ENCODE measurements at regions not wholly inside any gene's neighbourhood (a gene's known extent, or its start where the extent isn't known, plus 50 kb on each side); places are given as distances from the start of the nearest gene placed in this dataset.
"Not testable (repeated sequence)": the region's sequence is repeated elsewhere in the genome, so short reads cannot be mapped to it uniquely, and the experiment has no call there.

DNA sequence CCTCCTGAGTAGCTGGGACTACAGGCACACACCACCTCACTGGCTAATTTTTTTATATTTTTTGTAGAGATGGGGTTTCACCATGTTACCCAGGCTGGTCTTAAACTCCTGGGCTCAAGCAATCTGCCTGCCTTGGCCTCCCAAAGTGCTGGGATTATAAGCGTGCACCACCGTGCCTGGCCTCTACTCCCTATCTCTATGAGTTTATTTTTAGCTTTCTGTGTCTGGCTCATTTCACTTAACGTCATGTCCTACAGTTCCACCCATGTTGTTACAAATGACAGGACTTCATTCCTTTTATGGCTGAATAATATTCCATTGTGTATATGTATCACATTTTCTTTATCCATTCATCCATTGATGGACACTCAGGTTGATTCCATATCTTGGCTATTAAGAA is 164.2 kb upstream of the ZNF648 start:
- not testable (repeated sequence) for DNase-seq

DNA sequence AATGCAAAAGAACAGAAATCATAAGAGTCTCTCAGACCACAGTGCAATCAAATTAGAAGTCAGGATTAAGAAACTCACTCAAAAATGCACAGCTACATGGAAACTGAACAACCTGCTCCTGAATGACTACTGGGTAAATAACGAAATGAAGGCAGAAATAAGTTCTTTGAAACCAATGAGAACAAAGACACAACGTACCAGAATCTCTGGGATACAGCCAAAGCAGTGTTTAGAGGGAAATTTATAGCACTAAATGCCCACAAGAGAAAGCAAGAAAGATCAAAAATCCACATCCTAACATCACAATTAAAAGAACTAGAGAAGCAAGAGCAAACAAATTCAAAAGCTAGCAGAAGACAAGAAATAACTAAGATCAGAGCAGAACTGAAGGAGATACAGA is 160.5 kb upstream of the ZNF648 start:
- DNase-seq: not testable (repeated sequence)

DNA sequence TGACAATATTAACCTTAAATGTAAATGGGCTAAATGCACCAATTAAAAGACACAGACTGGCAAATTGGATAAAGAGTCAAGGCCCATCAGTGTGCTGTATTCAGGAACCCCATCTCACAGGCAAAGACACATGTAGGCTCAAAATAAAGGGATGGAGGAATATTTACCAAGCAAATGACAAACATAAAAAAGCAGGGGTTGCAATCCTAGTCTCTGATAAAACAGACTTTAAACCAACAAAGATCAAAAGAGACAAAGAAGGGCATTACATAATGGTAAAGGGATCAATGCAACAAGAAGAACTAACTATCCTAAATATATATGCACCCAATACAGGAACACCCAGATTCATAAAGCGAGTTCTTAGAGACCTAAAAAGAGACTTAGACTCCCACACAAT is 159.9 kb upstream of the ZNF648 start:
- DNase-seq: not testable (repeated sequence)

DNA sequence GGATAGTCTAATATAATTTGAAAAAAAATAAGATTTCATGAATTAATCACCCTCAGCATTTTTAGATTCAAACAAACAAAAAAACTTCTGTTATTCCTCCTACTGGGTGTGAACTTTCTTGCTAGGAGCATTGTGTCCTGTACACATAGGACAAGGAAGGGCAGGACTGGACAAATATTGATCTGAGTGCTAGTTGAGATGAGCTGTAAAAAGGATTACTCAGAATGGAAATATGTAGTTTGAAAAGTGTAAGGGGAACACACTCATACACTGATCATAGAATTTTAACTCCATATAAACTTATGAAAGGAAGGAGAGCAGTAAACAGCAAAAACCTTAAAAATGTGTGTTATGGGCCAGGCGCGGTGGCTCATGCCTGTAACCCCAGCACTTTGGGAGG is 156.5 kb upstream of the ZNF648 start:
- no peak for DNase-seq

DNA sequence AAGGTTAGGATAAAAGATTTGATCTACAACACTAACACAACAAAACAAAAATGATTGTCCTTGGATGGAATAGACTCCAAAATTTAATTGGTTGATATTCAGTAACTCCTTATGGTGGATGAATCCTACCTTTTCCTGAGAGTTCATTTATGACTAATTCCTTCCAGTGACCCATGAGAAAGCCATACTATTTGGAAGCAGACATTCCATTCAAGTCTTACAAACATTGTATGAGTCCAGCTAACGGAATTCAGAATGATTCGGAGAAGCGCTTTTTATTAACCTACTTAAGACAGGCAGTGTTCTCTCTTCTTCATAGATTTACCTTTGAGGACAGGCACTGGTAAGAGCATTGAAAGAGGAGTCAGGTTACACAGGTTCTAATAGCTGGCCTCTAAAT is 155.6 kb upstream of the ZNF648 start:
- DNase-seq: no peak

DNA sequence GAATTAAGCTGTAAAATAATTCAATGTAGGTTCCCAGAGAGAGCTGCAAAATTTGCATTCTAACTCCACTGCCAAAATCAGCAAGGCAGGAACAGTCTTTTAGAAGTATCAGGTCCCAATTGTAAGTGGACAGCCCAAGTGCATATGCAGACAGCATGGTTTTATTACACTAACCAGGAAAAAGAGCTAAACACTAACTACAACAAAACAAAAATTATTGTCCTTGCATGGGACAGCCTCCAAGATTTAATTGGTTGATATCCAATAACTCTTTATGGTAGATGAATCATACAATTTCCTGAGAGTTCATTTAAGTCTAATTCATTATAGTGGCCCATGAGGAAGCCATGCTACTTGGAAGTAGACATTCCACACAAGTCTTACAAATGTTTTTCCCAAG is 154.3 kb upstream of the ZNF648 start:
- no peak for DNase-seq

DNA sequence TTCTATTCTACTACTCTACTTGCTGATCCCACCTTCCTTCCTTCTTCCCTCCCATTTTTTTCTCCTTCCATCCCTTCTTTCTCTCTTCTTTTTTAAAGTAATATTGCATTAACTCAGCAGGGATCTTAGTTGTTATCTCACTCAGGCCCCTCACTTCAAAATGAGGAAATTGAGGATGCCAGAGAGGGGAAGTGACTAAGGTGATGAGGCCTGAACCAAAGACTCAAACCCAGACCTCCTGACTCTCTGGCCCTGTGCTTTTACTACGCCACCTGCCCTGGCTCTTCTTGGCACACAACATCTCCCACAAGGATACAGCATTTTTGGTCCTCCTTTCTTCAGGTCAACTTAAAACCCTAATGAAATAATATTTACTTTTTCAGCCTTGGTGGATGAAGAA is 151.7 kb upstream of the ZNF648 start:
- DNase-seq: no peak

DNA sequence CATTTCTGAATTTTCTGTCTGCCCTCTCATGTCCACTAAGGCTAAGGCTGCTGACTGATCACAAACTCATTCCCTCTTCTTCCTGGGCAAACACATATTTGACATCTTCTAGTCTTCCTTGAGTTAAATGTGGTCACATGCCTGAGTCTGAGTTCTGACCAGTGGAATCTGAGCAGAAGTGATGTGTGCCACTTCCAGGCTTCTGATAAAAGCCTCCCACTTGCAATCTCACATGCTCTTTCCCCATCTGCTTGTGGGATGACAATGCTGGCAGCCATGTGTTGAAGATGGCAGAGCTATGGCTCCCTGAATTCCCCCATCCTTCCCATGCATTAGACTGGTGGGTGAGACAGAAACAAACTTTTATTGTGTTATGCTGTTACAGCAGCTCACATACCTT is 149.9 kb upstream of the ZNF648 start:
- DNase-seq: no peak

DNA sequence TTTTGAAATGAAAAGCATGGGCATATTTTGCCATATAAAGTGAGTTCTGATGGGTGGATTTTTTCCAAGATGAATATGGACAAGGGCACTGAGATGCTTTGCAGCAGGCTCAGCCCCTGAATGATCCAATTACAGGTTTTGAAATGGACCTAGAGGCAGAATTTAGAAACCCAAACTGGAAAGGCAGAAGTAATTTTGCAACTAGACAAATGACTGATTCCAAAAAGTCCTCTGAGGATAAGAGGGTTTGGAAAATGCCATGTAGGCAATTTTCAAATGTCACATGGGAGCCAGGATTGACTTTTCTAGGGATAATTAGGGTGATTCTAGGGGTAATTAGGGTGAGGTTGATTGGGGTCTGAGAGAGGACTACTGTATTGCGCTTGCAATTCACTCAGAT is 148.9 kb upstream of the ZNF648 start:
- DNase-seq: no peak

DNA sequence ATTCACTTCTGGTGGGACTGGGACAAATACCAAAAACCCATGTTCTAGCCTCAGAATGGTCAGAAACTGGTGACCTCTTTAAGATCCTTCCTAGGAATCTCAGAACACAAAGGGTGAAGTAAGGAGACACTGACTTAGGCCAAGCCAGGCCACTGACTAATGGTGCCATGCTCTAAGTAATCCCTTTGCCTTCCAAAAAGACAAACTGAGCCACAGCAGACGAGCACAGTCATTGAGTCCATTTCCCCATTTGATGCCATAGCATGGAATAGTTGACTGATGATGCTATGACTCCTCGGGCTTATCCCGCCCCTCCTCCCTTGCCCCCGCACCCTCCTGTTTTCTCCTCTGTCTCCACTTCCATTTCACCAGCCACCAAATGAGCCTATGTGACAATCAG is 145.8 kb upstream of the ZNF648 start:
- no peak for DNase-seq

DNA sequence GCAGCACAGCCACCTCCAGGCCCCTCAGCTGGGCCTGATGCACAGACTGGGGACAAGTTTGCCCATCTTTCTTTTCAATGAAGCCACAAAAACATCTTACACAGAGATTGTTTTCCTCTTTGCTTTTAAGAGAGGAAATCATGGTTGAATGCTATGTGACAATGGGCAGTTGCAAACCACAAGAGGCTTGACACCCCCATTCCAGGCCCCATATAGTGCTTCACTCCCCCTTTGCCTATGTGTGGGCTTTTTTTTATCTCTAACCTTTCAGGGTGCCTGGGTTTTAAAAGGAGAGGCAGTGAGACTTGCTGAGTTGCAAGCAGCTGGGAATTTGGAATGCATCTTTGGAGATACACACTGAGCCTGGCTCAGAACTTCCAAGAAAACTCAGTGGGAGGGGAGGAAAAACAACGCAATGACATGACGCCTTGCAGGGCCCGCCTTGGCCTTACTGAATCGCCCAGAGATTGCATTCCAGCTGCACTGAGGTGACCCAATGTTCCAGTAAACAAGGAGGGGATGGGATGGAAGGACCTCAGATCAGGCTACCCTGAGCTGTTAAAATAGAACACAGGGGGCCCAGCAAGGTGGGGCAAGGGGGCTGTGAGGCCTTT is 145.2 kb upstream of the ZNF648 start:
- no peak for DNase-seq

DNA sequence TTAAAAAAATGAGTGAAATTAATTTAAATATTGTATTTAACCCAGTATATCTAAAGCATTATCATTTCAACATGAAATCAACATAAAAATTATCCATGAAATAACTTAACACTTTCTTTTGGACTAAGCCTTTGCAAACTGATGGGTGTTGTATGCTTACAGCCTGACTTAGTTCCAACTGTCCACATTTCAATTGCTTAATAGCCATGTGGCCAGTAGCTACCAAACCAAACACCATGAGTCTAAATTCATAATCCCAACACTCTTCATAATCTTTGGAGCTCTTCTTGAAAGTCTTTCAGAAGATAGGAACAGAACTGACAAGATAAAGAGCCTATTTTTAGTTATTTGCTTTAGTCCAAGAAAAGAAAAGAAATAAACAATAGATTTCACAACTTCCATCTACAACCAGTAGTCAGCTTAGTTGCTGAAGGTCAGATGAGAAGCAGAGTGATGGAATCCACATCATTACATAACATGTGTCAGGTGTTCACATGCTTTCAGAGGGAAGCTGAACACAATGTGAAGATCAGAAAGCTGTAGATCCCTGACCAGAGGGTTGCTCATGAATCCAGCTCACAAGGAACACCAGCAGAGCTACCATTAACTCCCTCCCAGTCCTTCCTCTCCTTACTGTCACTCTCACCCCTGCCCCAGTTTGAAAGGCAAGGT is 144.0 kb upstream of the ZNF648 start:
- no peak for DNase-seq

DNA sequence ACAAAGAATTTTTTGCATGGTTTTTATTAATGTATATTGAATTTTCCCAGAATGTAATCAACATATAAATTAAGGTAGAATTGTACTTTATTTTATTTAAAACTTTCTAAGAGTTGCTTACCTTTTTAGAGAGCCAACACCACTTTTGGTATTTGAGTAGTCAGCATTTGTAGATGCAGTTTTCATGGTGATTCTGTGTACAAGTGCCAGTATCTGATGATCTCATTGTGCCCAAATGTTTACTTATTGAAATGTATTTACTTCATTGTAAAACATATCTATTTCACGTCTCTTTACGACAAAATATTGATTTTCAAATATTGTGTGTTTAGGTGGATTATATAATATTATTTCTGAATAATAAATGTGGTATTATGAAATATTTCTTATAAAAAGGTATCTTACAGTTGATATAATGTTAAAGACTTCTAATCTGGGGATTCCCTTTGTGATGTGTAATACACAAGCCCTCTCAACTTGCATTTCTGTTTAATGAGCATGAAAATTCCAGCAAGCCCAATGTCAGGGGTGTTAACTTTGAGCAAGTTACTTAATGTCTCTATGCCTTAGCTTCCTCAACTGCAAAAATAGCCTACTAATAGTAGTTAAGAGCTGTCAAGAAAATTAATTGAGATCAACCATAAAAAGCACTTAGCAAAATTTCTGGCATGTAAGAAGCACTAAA is 141.8 kb upstream of the ZNF648 start:
- DNase-seq: no peak

DNA sequence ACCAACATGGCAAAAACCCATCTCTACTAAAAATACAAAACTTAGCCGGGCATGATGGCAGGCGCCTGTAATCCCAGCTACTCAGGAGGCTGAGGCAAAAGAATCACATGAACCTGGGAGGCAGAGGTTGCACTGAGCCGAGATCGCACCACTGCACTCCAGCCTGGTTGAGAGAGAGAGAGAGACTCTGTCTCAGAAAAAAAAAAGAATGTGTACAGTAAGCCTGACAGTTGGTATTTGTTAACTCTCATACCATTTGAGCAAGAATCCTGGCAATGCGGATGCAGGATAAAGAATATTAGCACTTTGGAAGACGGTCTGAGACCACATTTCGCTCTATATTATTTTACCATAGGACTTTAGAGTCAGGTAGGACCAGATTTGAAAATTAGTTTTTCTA is 140.0 kb upstream of the ZNF648 start:
- not testable (repeated sequence) for DNase-seq

DNA sequence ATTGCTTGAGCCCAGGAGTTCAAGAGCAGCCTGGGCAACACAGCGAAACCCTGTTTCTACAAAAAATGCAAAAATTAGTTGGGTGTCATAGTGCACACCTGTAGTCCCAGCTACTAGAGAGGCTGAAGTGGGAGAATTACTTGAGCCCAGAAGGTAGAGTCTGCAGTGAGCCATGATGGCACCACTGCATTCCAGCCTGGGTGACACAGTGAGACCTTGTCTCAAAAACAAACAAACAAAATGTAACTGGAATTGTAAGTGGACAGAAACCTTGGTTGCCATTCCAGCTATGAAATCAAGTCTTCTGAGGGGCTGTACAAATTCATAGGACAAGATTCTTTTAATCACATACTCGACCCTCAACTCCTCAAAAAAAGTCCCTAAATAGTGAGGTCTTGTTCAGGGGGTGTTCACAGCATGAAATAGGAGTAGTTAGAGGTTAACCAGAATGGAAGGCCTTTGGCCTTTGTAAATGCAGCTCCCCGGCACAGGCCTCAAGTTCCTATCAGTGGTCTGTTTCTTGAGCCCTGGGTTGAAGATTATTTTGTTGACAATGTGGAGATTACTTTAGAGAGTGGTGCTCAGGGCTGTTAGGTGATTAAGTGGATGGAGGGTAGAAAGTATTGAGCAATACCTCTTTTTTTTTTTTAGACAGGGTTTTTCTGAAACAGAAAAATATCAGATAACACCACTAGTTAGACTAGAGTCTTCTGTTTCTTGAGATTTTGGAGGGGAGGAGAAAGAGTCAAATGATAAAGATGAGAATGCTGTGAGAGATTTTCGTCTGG is 138.7 kb upstream of the ZNF648 start:
- DNase-seq: no peak

DNA sequence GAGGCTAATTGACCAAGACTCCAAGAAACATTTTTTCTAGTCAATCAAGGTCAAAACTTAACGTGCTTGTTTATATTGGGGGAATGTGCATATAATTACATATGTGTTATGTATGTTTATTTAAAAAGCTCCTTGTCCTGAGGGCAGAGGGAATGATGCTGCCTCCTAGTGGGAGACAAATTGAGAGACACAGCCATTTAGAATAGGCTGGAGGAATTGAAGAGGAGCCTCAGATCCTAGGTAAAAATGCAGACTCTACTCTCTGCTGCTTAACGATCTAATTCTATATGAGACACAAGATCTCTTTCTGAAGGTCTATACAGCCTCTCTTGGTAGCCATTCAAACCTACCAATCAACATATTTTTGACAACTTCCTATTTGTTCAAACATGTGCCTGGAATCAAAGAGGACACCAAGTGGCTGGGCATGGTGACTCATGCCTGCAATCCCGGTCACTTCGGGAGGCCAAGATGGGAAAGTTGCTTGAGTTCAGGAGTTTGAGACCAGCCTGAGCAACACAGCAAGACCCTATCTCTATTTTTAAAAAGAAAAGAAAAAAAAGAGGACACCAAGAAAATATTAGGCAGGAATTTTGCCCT is 136.6 kb upstream of the ZNF648 start:
- no peak for DNase-seq

DNA sequence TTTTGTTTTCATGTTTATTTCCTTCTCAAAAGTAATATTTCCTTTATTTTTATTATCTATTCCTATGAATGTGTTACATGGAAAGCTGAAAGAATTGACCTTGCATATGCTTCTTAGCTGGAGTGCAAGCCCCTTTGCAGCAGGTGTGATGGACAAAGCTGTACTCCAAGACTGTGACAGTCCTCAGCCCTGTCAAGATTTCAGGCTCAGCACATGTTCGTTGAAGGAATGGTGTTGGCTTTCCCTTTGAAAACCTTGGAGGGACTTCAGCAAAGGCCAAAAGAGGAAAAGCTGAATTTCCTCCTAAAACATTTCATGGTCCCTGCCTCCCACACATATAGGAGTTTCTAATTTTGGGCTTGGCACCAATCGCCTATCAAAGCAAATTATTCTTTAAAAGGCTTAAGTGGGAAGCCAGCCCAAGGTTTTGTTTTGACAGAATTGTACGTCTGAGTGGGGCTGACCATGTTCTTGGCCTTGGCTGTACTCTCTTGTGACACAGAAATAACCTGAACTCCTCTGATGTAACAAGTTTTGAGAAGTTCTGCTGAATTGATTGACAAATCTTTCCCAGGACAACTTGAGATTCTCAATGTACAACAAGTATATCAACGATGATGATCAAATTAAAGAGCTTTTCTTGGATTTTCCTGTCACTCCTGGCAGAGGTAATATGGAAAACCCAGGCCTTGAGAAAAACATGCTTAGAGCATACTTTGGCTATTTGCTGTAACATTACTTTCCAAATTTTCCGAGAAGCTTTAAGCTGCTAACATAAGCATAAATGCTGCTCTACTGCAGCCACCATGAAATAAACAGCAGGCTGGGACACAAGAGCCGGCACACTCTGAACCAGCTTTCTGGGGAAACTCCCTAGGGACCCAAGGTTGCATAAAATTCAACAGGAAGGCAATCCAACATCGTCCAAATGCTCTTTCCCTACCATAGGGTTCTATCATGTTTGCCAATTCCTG is 135.7 kb upstream of the ZNF648 start:
- DNase-seq: no peak

DNA sequence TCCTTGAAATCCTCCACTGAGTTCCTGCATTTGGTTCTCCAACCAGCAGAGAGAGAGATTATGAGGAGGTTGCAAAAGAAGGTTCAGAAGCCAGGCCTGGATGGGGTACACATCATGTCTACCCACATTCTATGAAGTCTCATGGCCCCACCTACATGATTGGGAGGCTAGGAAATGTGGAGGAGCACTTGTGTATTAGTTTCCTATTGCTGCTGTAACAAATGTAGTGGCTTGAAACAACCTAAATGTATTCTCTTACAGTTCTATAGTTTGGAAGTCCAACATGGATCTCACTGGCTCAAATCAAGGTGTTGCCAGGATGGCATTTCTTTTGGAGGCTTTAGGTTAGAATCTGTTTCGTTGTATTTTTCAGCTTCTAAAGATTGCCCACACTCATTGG is 134.2 kb upstream of the ZNF648 start:
- no peak for DNase-seq

DNA sequence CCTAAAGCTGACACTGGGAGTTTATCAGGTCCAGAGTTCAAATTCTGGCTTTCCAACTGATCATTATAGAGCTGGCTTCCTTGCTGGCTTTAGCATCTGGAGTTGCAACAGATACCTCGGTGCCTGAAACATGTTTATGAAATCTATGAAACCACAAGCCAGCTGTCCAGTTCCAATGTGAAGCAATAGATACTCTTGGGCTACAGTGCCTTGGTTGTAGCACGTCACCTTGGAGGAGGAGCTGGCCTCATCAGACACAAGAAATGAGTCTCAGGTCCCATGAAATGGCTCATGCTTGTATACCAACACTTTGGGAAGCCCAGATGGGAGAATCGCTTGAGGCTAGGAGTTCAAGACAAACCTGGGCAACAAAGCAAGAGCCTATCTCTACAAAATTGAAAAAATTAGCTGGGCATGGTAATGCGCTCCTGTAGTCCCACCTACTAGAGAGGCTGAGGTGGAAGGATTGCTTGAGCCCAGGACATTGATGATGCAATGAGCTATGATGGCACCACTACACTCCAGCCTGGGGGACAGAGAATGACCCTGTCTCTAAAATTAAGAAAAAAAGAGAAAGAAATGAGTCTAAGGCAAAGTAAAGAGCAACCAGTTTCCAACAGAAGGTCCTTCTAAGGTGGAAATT is 132.5 kb upstream of the ZNF648 start:
- no peak for DNase-seq

DNA sequence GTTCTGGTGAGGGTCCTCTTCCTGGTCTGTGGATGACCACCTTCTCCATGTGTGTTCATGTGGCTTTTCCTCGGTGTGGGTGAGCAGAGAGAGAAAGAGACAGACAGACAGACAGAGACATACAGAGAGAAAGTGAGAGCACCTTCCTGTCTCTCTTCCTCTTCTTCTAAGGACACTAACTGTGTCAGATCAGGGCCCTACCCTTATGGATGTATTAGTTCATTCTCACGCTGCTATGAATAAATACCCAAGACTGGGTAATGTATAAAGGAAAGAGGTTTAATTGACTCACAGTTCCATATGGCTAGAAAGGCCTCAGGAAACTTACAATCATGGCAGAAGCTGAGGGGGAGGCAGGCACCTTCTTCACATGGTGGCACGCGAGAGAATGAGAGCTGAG is 131.5 kb upstream of the ZNF648 start:
- no peak for DNase-seq

DNA sequence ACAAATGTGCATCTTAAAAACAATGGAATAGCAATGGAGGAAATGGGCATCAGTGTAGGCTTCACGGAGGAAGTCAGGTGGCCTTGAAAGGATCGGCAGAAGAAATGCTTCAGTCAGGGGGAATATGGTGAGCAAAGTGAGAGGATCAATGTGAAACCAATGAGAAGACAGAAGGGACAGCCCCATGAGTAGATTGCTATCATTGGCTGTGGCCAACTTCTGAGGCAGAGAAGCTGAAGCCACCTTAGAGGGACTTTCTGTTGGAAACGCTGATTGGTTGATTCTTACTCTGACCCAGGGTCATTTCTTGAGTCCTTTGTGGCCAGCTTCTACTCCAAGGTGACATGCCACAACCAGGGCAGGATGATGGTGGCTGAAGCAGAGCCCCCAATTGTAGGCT is 130.7 kb upstream of the ZNF648 start:
- DNase-seq: no peak

Measured in stimulated activated CD4-positive, alpha-beta T cell treated with anti-CD3 and anti-CD28 coated beads, Interleukin-4, amount 100 ng/mL, for 1 hour (primary cell).